Liver (tissue), 8 donors: ENCODE measurements at regions not wholly inside any gene's neighbourhood (a gene's known extent, or its start where the extent isn't known, plus 50 kb on each side); places are given as distances from the start of the nearest gene placed in this dataset.

Experiments
- DNase-seq: peaks from one replicate; pipeline ENCODE4 v3.0.0-alpha.2; 2017; ENCODE audit warnings: low spot score
- H3K27ac ChIP-seq, 2 donors: one replicate each; pipeline ENCODE4 v1.7.0; 2013; ENCODE audit warnings: inconsistent platforms in 2 of 2, low read length in 2 of 2, control low read depth in 1 of 2, low read depth in 1 of 2, mild to moderate bottlenecking in 1 of 2
- H3K27me3 ChIP-seq, 4 donors: one replicate each; pipeline versions ENCODE4 v1.6.1 to v1.7.0; 2013; ENCODE audit warnings: low read length in 3 of 4, inconsistent platforms in 1 of 4, mild to moderate bottlenecking in 1 of 4, moderate library complexity in 1 of 4; ENCODE audit not compliant: control insufficient read depth in 4 of 4, insufficient read depth in 4 of 4
- H3K36me3 ChIP-seq, 4 donors: one replicate each; pipeline versions ENCODE4 v1.6.1 to v1.7.0; 2013; ENCODE audit warnings: low read length in 3 of 4, mild to moderate bottlenecking in 3 of 4, low read depth in 1 of 4, moderate library complexity in 1 of 4; ENCODE audit not compliant: control insufficient read depth in 4 of 4, insufficient read depth in 3 of 4
- H3K4me1 ChIP-seq, 4 donors: one replicate each; pipeline versions ENCODE4 v1.6.1 to v1.7.0; 2013; ENCODE audit warnings: low read length in 3 of 4, mild to moderate bottlenecking in 3 of 4, moderate library complexity in 1 of 4; ENCODE audit not compliant: control insufficient read depth in 4 of 4, insufficient read depth in 4 of 4
- H3K4me3 ChIP-seq, 3 donors: one replicate each; pipeline versions ENCODE4 v1.6.1 to v1.7.0; 2013; ENCODE audit warnings: low read length in 3 of 3, control low read depth in 1 of 3, low read depth in 1 of 3, mild to moderate bottlenecking in 1 of 3
- H3K9ac ChIP-seq, 2 donors: one replicate each; pipeline ENCODE4 v1.7.0; 2013; ENCODE audit warnings: low read length in 2 of 2, mild to moderate bottlenecking in 2 of 2, moderate library complexity in 2 of 2, control low read depth in 1 of 2, low read depth in 1 of 2
- H3K9me3 ChIP-seq, 4 donors: one replicate each; pipeline versions ENCODE4 v1.6.1 to v1.7.0; 2013; ENCODE audit warnings: low read length in 3 of 4; ENCODE audit not compliant: control insufficient read depth in 4 of 4
- CTCF ChIP-seq: fragments of 150-350 bp; IDR thresholded peaks from 2 replicates; pipeline ENCODE4 v1.5.1; 2017; ENCODE audit warnings: improper control_type of control experiment, low read depth, low read length; ENCODE audit not compliant: missing input control
- EGR1 ChIP-seq, 2 donors: IDR thresholded peaks; 2 replicates each; pipeline ENCODE4 v1.6.1; 2016 to 2018; ENCODE audit warnings: antibody characterized with exemption in 2 of 2, low read depth in 2 of 2
- FOXA2 ChIP-seq: IDR thresholded peaks from 2 replicates; pipeline ENCODE4 v1.6.1; 2016; ENCODE audit warnings: antibody characterized with exemption
- GABPA ChIP-seq, 2 donors: IDR thresholded peaks in 1 of 2; conservative IDR thresholded peaks in 1 of 2; 2 replicates each; pipeline ENCODE4 v1.6.1; 2016; ENCODE audit warnings: antibody characterized with exemption in 2 of 2, mild to moderate bottlenecking in 1 of 2, moderate library complexity in 1 of 2
- HNF4A ChIP-seq, 2 donors: conservative IDR thresholded peaks; 2 replicates each; pipeline ENCODE4 v1.6.1; 2016; ENCODE audit warnings: antibody characterized with exemption in 2 of 2, mild to moderate bottlenecking in 2 of 2
- HNF4G ChIP-seq: IDR thresholded peaks from 2 replicates; pipeline ENCODE4 v1.6.1; 2016; ENCODE audit warnings: antibody characterized with exemption
- JUND ChIP-seq, 2 donors: IDR thresholded peaks; 2 replicates each; pipeline ENCODE4 v1.6.1; 2016; ENCODE audit warnings: antibody characterized with exemption in 2 of 2
- MAX ChIP-seq: IDR thresholded peaks from 2 replicates; pipeline ENCODE4 v1.6.1; 2016; ENCODE audit warnings: antibody characterized with exemption
- NR2F2 ChIP-seq: IDR thresholded peaks from 2 replicates; pipeline ENCODE4 v1.6.1; 2016; ENCODE audit warnings: antibody characterized with exemption
- RAD21 ChIP-seq, 2 donors: IDR thresholded peaks; 2 replicates each; pipeline ENCODE4 v1.6.1; 2016; ENCODE audit warnings: antibody characterized with exemption in 2 of 2, mild to moderate bottlenecking in 2 of 2
- REST ChIP-seq: IDR thresholded peaks from 2 replicates; pipeline ENCODE4 v1.6.1; 2016; ENCODE audit warnings: antibody characterized with exemption, mild to moderate bottlenecking
- RXRA ChIP-seq, 2 donors: IDR thresholded peaks; 2 replicates each; pipeline ENCODE4 v1.6.1; 2017 to 2018; ENCODE audit warnings: antibody characterized with exemption in 2 of 2, mild to moderate bottlenecking in 1 of 2
- SP1 ChIP-seq: IDR thresholded peaks from 2 replicates; pipeline ENCODE4 v1.6.1; 2018; ENCODE audit warnings: antibody characterized with exemption, mild to moderate bottlenecking
- TAF1 ChIP-seq: conservative IDR thresholded peaks from 2 replicates; pipeline ENCODE4 v1.6.1; 2016; ENCODE audit warnings: antibody characterized with exemption, mild to moderate bottlenecking
- YY1 ChIP-seq: IDR thresholded peaks from 2 replicates; pipeline ENCODE4 v1.6.1; 2016; ENCODE audit warnings: antibody characterized with exemption, mild to moderate bottlenecking
- WGBS: extraction: QIAGEN DNeasy Blood & Tissue Kit; methylation state at CpG from one replicate; pipeline ENCODE4 v1.1.7; 2013; 5-methylcytosine and 5-hydroxymethylcytosine counted together
- TF ChIP-seq, protein P1 (sequence below): IDR thresholded peaks from 2 replicates; pipeline ENCODE4 v1.6.1; 2016; ENCODE audit warnings: antibody characterized with exemption
- TF ChIP-seq, protein P2 (sequence below): IDR thresholded peaks from 2 replicates; pipeline ENCODE4 v1.6.1; 2016; ENCODE audit warnings: antibody characterized with exemption
- donor health status: healthy.
- donor health status: healthy.
- donor health status: healthy.
- donor health status: healthy.
- donor health status: healthy.

DNA sequence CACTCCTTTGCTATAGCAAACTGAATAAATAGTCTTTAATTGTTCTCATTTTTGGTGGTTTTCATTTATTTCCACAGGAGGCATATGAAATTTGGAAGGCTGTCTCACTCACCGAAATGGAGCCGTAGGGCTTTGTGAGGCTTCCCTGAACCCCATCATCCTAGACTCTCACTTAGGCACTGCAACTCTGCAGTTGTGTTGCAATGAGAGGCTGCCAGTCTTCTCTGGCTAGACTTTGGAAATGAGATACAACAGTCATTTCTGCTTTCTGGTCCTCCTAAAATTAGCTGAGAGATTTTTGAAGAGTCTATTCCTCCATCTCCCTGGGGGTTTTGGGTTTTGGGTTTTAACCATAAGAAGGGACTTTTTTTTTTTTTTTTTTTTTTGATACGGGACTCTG lies 146.5 kb downstream of the SH3BGRL start:
- WGBS: 91% methylated on average over 3 of the region's 3 CpGs
- no peak for DNase-seq
- Histone ChIP-seq H3K4me3 (no peak overlapping the region), H3K27ac (no peak overlapping the region), H3K9me3 (no peaks in the 10 kb centered on the region), H3K4me1 (no peaks in the 10 kb centered on the region), H3K27me3 (no peaks in the 10 kb centered on the region), H3K36me3 (no peaks in the 10 kb centered on the region), H3K9ac (no peak overlapping the region)
- TF ChIP-seq, protein P1, sequence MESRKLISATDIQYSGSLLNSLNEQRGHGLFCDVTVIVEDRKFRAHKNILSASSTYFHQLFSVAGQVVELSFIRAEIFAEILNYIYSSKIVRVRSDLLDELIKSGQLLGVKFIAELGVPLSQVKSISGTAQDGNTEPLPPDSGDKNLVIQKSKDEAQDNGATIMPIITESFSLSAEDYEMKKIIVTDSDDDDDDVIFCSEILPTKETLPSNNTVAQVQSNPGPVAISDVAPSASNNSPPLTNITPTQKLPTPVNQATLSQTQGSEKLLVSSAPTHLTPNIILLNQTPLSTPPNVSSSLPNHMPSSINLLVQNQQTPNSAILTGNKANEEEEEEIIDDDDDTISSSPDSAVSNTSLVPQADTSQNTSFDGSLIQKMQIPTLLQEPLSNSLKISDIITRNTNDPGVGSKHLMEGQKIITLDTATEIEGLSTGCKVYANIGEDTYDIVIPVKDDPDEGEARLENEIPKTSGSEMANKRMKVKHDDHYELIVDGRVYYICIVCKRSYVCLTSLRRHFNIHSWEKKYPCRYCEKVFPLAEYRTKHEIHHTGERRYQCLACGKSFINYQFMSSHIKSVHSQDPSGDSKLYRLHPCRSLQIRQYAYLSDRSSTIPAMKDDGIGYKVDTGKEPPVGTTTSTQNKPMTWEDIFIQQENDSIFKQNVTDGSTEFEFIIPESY: no peak

DNA sequence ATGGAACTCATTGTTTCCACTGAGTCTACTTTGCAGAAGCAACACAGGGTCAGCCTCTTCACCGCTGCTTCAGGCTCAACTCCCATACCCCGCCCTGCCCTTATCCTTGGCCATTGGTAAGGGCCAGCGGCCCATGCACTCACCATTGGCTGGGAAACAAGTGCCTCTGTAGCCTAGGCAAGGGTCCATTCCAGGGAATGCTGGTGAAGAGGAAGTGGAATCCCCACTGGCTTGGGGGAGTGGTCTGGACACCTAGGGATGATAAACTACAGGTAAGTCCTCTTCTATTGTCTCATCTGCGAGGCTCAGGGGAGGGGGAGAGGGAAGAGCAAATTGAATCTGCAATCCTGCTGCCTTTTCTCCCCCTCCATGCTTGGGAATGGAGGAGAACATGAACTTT lies 153.1 kb downstream of the SH3BGRL start:
- H3K27me3 ChIP-seq: no peaks in the 10 kb centered on the region
- TF ChIP-seq NR2F2 (no peak), GABPA (IDR thresholded peaks at IDR 0.05 in 1 of 2, conservative IDR thresholded peaks at IDR 0.05 in 1 of 2) (no peak), MAX (no peak), CTCF (no peak), HNF4G (no peak), SP1 (no peak), HNF4A (conservative IDR thresholded peaks at IDR 0.05) (no peak), RAD21 (IDR thresholded peaks at IDR 0.05) (no peak), EGR1 (IDR thresholded peaks at IDR 0.05; ENCODE audit: low read depth in 2 of 2) (no peak), REST (no peak), JUND (IDR thresholded peaks at IDR 0.05) (no peak), TAF1 (no peak), RXRA (IDR thresholded peaks at IDR 0.05) (no peak), YY1 (no peak), FOXA2 (no peak)
- TF ChIP-seq, protein P2, sequence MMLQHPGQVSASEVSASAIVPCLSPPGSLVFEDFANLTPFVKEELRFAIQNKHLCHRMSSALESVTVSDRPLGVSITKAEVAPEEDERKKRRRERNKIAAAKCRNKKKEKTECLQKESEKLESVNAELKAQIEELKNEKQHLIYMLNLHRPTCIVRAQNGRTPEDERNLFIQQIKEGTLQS: no peak
- TF ChIP-seq, protein P1: no peak
- 79% methylated on average over 4 of the region's 4 CpGs for WGBS
- H3K9ac ChIP-seq: no peak overlapping the region
- no peaks in the 10 kb centered on the region for H3K9me3 ChIP-seq
- H3K27ac ChIP-seq: no peak overlapping the region
- DNase-seq: no peak
- H3K36me3 ChIP-seq: no peaks in the 10 kb centered on the region
- no peaks in the 10 kb centered on the region for H3K4me1 ChIP-seq
- no peak overlapping the region for H3K4me3 ChIP-seq
